ENCODE measurements at regions not wholly inside any gene's neighbourhood (a gene's known extent, or its start where the extent isn't known, plus 50 kb on each side); places are given as distances from the start of the nearest gene placed in this dataset.

GRCh38 chr4:71156616-71157015 is 163.2 kb downstream of the DCK start:
- Histone ChIP-seq H3K4me1 (replicated peaks in 1 of 4; ENCODE audit: control insufficient read depth in 3 of 4, insufficient read depth in 4 of 4, low read length in 3 of 4) (no peaks in the 10 kb centered on the region), H3K14ac (ENCODE audit: insufficient read length) (no peak overlapping the region), H3K36me3 (ENCODE audit: control insufficient read depth in 2 of 4, insufficient read depth in 4 of 4, low read length in 3 of 4) (no peaks in the 10 kb centered on the region), H4K8ac (ENCODE audit: extremely low read depth, insufficient read depth, low read length) (no peak overlapping the region), H3K4me2 (ENCODE audit: insufficient read depth in 1 of 2, low read depth in 2 of 2, low read length in 2 of 2) (no peak overlapping the region), H3K4me3 (ENCODE audit: extremely low read depth in 1 of 4, insufficient read depth in 2 of 4, low read depth in 3 of 4, low read length in 4 of 4) (no peak overlapping the region), H3K79me2 (ENCODE audit: control insufficient read depth in 1 of 2, insufficient read depth in 2 of 2, low read length in 2 of 2) (no peaks in the 10 kb centered on the region), H3K9me3 (ENCODE audit: insufficient read depth in 2 of 2, low read depth in 1 of 2, low read length in 1 of 2) (no peaks in the 10 kb centered on the region), H2BK15ac (ENCODE audit: low read length) (no peak overlapping the region), H2AK5ac (ENCODE audit: low read depth, low read length) (no peak overlapping the region), H2BK5ac (ENCODE audit: low read depth, low read length) (no peak overlapping the region), H3K23ac (ENCODE audit: insufficient read length) (no peak overlapping the region), H4K91ac (replicated peaks; ENCODE audit: insufficient read length, low read length) (no peak overlapping the region), H3K23me2 (ENCODE audit: low read depth, low read length) (no peaks in the 10 kb centered on the region; the same call in 1 of the 2 replicates), H3K27ac (ENCODE audit: low read depth, low read length) (no peak overlapping the region), H3K27me3 (replicated peaks in 1 of 4; ENCODE audit: control insufficient read depth in 3 of 4, extremely low read depth in 1 of 4, insufficient read depth in 3 of 4, low read length in 3 of 4) (no peaks in the 10 kb centered on the region), H2BK12ac (ENCODE audit: low read depth, low read length) (no peak overlapping the region), H3K9ac (replicated peaks in 1 of 4; ENCODE audit: extremely low read depth in 1 of 4, low read depth in 3 of 4, low read length in 3 of 4) (no peak overlapping the region), H4K5ac (ENCODE audit: insufficient read length, low read depth, low read length) (no peak overlapping the region), H3K4ac (replicated peaks; ENCODE audit: insufficient read length, low read depth, low read length) (no peak overlapping the region), H3K56ac (replicated peaks; ENCODE audit: insufficient read length, low read depth, low read length) (no peak overlapping the region), H2BK20ac (ENCODE audit: low read length) (no peak overlapping the region), H3K79me1 (ENCODE audit: low read depth, low read length) (no peaks in the 10 kb centered on the region), H3K18ac (ENCODE audit: extremely low read depth, low read length) (no peak overlapping the region), H2AFZ (ENCODE audit: low read length) (no peak overlapping the region), H4K20me1 (replicated peaks in 1 of 2; ENCODE audit: control insufficient read depth in 1 of 2, insufficient read depth in 2 of 2, low read length in 2 of 2) (no peaks in the 10 kb centered on the region), H2BK120ac (replicated peaks; ENCODE audit: low read depth, low read length) (no peak overlapping the region)
- CTCF ChIA-PET (ENCODE audit: partially characterized antibody): interaction anchor here (0.6 to 2.7 kb wide), 3 partner anchors 27 to 310 kb away, joined by 3 to 7 read pairs (median 5); no protein-coding TSS in a partner anchor
- no peak for DNase-seq (ENCODE audit: low read depth in 1 of 2, low spot score in 2 of 2)
- no peak for FAIRE-seq
- POLR2A ChIA-PET (ENCODE audit: partially characterized antibody): no interaction called here
- 68% methylated on average over 4 of the region's 4 CpGs; no CpG with 5 or more reads in 1 of the 2 experiments for WGBS, 2 experiments (ENCODE audit: extremely low coverage in 1 of 2, insufficient coverage in 1 of 2, insufficient read length in 1 of 2, insufficient replicate concordance in 2 of 2, low coverage in 1 of 2, low lambda C conversion rate in 2 of 2, missing lambda C conversion rate in 1 of 2)
- TF ChIP-seq KDM1A (IDR thresholded peaks at IDR 0.05; ENCODE audit: borderline replicate concordance, low read length) (no peak), POLR2A (IDR thresholded peaks at IDR 0.05; ENCODE audit: control extremely low read depth in 1 of 2, low read depth in 2 of 2, low read length in 2 of 2) (no peak), MAX (IDR thresholded peaks at IDR 0.05) (no peak), RBBP5 (IDR thresholded peaks at IDR 0.05; ENCODE audit: borderline replicate concordance, low read depth, low read length) (no peak), RAD21 (IDR thresholded peaks at IDR 0.05 in 1 of 2, conservative IDR thresholded peaks at IDR 0.05 in 1 of 2; ENCODE audit: low read depth in 2 of 2, low read length in 2 of 2) (no peak), HDAC2 (IDR thresholded peaks at IDR 0.05; ENCODE audit: borderline replicate concordance in 1 of 2, low read depth in 2 of 2, low read length in 2 of 2) (no peak)
